GM23248 (cell line): ENCODE measurements at regions not wholly inside any gene's neighbourhood (a gene's known extent, or its start where the extent isn't known, plus 50 kb on each side); places are given as distances from the start of the nearest gene placed in this dataset.

Experiments used
- EZH2 ChIP-seq: fragments of 200-600 bp; sonication (generic); IDR thresholded peaks from 2 replicates; pipeline ENCODE4 v1.6.1; 2018; ENCODE audit warnings: antibody characterized with exemption, mild to moderate bottlenecking; ENCODE audit not compliant: insufficient read depth, poor library complexity, severe bottlenecking
- EZH2phosphoT487 ChIP-seq: fragments of 200-600 bp; sonication (generic); IDR thresholded peaks from 2 replicates; pipeline ENCODE4 v1.6.1; 2018; ENCODE audit warnings: antibody characterized with exemption, moderate library complexity, mild to moderate bottlenecking, low read depth; ENCODE audit not compliant: insufficient read depth

GRCh38 chr2:2646433-2647051 lies 315.5 kb upstream of the MYT1L start:
- TF ChIP-seq EZH2 (no peak), EZH2phosphoT487 (no peak)
